ENCODE measurements at regions not wholly inside any gene's neighbourhood (a gene's known extent, or its start where the extent isn't known, plus 50 kb on each side); places are given as distances from the start of the nearest gene placed in this dataset.
"Not testable (repeated sequence)": the region's sequence is repeated elsewhere in the genome, so short reads cannot be mapped to it uniquely, and the experiment has no call there.

DNA sequence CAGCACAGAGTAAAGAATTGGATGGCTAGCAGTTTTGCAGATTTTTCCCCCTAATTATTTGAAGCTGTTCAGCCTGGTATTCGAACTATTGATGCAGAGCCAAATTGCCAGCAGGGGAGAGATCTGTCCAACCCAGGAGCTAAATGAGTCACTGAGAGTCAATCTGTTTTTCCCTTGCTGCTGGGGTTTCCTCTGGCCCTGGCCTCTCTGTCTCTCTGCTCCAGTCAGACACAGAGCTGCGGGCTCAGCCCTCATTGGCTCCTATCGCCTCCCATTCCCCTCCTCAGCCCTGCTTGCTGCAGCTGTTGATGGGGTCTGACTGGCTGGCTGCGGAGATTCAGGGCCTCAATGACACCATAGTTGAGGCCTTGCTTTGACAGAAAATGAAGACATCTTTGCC, 284.9 kb upstream of the NOTCH2NLA start:
- not testable (repeated sequence) for DNase-seq (ENCODE audit: low read depth in 4 of 4, low spot score in 1 of 4)

DNA sequence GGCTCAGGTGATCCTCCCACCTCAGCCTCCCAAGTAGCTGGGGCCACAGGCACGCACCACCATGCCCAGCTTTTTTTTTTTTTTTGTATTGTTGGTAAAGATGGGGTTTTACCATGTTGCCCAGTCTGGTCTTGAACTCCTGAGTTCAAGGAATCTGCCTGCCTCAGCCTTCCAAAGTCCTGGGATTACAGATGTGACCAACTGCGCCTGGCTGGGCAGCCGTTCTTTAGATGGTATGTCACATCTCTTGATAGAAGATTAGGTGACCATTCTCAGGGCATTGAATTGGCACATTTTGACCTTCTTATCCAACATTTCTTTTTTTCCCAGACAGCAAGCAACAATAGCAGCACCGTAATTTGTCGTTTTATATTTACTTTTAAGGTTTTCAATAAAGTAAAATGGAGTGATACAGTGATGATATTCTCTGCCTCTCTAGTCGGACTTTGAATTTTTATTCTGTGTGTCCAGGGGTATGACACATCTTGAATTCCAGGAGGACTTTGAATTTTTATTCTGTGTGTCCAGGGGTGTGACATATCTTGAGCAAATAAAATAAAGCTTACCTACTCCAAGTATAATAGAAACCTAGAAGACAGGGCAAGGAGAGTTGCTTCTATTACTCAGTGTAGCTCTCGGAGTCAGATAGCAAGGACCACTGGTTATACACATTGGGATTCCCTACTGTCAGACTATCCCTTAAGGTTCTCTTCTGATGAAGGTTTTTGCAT, 282.4 kb upstream of the NOTCH2NLA start:
- not testable (repeated sequence) for DNase-seq (ENCODE audit: low read depth in 4 of 4, low spot score in 1 of 4)

DNA sequence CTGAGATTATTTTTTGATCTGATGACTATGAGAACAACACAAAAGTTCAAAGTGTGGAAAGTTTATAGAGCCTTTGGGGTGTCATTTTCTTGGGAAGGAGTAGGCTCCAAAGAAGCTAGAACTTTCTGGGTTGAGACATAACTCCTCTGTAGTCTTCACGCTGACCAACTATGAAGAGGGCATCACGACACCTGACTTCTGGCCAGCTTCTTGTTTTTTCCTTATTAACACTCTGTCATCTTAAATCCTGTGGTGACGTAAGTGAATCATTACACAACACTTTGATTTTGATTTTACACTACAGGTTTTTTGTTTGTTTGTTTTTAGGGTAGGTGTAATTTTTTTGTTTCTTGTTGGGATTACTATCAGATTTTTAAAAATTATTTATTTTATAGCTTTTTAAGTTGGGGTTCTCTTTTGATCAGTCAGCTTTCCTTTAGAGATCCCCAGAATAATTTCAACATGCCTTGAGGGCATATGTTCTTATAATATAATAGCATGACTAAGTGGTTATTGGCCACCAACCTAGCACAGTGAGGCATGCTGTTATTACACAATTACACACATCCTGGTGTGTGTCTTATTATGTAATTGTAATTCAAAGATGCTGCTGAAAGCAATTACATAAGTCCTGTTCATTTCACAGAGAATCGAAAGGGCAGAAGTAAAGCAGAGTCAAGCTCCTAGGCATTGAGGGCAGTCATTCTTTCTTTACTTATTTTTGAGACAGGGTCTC, 281.6 kb upstream of the NOTCH2NLA start:
- DNase-seq (ENCODE audit: low read depth in 4 of 4, low spot score in 1 of 4): not testable (repeated sequence)

DNA sequence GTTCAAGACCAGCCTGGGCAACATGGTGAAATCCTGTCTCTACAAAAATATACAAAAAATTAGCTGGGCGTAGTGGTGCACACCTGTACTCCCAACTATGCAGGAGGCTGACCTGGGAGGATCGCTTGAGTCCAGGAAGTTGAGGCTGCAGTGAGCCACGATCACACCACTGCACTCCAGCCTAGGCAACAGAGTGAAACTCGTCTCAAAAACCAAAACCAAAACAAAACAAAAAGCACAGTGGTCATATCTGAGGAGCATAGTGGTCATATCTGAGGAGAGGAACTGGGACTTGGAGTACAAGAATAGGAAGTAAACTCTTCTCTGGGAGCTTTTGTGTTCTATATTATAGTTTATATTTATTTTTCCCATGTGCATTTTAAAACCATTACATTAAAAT, 275.3 kb upstream of the NOTCH2NLA start:
- not testable (repeated sequence) for DNase-seq (ENCODE audit: low read depth in 4 of 4, low spot score in 1 of 4)

DNA sequence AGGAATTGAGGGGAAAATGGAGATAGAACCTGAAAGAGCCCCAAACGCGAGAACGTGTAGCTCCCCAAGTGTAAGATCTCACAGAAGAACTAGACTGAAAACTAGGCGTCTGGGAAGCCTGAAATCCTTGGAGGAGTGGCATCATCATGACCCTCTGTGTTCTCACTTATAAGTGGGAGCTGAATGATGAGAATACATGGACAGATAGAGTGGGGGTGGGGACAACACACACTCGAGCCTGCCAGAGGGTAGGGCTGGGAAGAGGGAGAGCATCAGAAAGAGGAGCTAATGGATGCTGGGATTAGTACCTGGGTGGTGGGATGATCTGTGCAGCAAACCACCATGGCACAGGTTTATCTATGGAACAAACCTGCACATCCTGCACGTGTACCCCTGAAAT, 258.7 kb upstream of the NOTCH2NLA start:
- not testable (repeated sequence) for DNase-seq (ENCODE audit: low read depth in 4 of 4, low spot score in 1 of 4)

DNA sequence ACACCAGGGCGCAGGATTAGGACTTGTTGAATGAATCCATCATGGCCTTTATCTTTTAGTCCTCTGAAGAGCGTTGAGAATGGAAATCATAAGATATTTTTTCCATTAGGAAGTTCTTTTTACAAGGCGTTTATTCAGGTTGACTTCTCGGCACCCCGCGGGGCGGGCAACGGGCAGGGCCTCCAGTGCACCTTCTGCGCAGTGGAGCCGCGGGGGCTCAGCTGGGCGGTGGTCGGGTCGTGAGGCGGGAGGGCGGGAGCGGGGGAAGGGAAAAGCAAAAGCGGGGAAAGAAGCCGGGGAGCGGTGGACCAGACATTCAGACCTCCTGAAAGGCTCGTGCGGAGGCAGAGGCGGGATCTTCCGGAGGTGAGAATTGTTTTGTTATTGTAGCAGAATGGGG, 258.3 kb upstream of the NOTCH2NLA start:
- not testable (repeated sequence) for DNase-seq (ENCODE audit: low read depth in 4 of 4, low spot score in 1 of 4)

DNA sequence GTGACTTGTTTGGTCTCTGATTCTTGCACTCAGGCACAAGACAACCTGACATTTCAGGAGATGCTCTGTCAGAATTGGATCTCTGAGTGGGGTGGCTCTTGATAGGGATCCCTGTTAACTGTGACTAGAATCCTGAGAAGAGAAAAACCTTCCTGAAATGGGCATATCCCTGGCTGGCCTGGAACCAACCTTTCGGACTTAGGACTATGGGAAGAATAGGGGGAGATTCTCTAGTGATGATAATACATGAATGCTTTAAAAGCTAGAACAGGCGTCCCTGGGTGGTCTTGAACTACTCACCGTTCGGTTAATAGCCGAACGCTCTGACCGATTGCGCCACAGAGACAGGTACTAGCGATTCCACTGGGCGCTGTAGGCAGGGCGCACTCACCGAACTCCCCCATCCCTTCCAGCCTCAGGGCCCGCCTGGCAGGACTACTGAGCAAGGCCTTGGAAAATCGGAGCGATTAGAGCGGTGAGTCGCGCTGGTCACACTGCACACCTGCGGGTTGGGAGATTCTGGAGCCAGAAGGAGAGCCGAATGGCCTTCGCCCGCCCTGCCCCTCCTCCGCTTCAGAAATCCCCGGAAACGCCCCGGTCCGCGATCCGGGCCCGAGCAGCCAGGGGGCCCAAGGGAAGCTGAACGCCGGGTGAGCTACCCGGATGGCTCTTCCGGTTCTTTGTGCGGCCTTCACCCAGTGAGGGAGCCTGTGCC, 257.6 kb upstream of the NOTCH2NLA start:
- DNase-seq (ENCODE audit: low read depth in 4 of 4, low spot score in 1 of 4): not testable (repeated sequence)

DNA sequence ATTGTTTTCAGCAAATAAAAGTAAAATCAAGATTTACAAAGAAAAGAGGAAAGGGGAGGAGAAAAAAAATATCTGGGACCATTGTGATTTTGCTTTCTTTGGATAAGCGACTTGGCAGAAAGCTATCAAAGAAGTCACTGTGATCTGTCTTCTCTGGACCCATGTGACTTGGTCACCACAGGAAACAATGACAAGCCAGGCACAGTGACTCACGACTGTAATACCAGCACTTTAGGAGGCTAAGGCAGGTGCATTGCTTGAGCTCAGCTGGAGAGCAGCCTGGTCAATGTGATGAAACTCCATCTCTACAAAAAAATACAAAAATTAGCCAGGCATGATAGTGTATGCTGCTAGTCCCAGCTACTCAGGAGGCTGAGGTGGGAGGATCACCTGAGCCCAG, 255.4 kb upstream of the NOTCH2NLA start:
- DNase-seq (ENCODE audit: low read depth in 4 of 4, low spot score in 1 of 4): not testable (repeated sequence)

DNA sequence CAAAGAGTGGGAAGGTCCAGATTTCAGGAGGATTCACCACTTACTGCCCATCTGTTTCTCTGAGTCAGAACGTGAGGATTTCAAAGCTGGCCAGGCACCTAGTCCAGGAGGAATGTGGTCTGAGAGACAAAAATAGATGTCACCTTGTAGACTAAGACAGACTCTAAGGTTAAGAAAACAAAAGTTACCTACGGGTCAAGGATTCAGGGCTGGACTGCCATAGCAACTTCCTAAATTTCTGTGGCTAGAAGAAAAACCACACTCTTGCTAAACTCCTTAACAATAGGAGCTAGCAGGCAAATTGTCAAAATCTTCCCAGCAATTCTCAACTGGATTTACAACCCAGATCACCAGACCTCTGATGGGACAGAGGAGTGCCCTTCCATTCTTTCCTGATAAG, 250.4 kb upstream of the NOTCH2NLA start:
- not testable (repeated sequence) for DNase-seq (ENCODE audit: low read depth in 4 of 4, low spot score in 1 of 4)

DNA sequence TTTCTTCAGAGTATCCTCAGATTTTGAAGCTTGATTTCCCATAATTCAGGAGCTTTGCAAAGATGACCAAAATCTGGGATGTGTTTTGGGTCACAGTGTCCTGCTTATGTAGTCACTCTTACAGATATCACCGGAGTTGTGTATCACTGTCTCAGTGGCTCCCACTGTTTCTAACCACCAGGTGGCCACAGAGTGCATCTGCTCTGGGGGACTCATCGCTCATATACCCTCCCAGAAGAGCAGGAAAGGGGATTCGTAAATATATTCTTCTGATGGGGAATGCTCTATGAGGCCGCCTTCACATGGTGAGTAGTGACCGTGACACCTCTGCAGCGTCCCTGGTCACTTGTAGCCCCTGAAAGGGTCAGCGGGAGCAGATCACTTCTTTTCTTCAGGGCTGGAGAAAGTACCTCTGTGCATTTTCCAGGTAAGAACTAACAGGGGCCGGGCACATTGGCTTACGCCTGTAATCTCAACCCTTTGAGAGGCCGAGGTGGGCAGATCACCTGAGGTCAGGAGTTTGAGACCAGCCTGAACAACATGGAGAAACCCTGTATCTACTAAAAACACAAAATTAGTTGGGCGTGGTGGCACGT, 249.4 kb upstream of the NOTCH2NLA start:
- not testable (repeated sequence) for DNase-seq (ENCODE audit: low read depth in 4 of 4, low spot score in 1 of 4)

DNA sequence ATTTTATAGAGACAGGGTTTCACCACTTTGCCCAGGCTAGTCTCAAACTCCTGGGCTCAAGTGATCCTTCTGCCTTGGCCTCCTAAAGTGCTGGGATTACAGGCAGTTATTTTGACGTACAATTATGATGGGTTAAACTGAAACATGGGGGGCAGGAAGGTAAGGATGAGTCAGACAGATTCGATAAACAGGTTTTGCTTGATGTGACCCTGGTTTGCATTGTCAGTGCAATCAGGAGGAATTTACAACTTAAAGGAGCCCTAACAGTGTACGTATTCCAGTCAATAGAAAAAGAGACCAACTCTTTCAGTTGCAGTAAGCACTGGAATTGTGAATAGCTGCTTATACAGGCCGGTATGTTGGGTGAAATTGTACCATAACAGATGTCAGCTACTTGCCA, 246.3 kb upstream of the NOTCH2NLA start:
- not testable (repeated sequence) for DNase-seq (ENCODE audit: low read depth in 4 of 4, low spot score in 1 of 4)

DNA sequence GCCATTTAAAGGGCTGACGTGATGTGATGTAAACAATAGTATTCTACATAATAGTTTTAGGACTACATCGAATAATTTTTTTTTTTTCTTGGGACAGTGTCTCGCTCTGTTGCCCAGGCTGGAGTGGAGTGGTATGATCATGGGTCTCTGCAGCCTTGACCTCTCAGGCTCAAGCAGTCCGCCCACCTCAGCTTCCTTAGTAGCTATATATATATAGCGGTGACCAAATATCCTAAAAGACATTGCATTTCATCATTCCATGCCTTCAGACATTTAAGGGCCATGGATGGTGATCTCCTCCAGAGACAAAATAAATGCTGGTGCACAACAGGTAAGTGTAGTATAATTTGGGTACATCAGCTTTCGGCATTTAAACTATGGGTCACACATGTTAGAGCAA, 245.4 kb upstream of the NOTCH2NLA start:
- not testable (repeated sequence) for DNase-seq (ENCODE audit: low read depth in 4 of 4, low spot score in 1 of 4)

DNA sequence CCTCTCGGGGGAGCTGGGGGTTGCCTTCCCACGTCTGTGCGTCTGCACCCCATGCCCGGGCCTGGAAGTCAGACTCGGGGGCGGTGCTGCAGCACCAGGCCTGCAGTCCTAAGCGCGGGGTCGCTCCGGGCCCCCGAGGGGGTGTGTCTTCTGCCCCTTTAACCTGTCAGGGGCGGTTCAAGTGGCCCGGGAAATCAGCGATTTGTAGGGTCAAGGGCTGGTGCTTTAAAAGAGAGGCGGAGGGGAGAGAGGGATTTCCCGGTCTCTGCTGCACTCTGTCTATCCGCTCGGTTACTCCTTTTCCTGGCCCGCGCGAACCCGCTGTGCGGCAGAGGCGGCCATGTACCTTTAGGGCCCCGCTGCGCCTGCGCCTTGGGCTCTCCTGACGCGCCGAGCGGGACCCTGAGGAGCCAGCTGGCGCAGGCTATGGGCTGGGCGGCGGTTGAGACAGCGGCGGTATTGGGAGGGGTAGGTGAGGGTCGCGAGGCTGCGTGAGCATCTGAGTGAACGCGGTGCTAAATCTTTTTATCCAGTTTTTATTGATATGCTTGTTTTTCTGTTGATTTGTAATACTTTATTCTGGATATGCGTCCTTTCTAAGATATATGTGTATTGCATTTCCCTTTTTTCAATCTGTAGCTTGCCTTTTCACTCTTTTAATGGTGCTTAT, 243.5 kb upstream of the NOTCH2NLA start:
- DNase-seq (ENCODE audit: low read depth in 4 of 4, low spot score in 1 of 4): peak; percentile 33 to 69 (median 60)

DNA sequence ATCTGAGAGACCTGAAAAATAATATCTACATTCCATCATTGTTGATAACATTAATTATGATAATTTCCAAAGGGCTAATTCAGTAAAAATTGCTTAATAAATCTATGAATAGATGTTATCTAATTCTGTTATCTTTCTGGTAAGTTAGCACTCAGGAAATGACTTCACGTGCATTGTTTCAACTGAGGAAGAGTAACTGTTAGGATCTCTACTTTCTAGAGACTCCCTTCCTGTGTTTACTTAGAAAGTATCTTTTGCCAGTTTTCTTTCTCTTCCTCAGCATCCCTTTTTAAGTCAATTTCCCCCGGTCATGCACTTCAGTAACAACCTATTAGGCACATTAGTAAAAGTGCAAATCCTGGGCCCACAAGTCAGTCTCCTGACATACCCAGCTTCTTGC, 231.1 kb upstream of the NOTCH2NLA start:
- DNase-seq (ENCODE audit: low read depth in 4 of 4, low spot score in 1 of 4): not testable (repeated sequence)

DNA sequence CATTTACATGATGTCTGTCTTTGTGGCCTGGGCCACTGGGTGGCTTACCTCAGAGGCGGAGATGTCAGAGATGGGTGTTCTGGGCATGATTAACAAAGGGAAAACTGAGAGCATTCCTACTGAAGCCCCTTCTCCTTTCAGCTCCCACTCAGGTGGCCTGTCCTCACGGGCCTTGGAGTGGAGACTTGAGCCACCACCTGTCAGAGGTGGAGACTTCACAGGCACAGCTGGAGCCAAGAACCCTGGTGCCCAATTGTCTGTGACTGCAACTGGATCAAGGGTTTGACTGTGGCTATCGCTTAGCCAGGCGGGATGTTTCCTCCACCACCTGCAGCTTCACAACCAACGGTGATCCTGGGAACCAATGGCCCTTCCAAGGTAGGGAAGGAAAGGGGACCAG, 230.5 kb upstream of the NOTCH2NLA start:
- DNase-seq (ENCODE audit: low read depth in 4 of 4, low spot score in 1 of 4): not testable (repeated sequence)

DNA sequence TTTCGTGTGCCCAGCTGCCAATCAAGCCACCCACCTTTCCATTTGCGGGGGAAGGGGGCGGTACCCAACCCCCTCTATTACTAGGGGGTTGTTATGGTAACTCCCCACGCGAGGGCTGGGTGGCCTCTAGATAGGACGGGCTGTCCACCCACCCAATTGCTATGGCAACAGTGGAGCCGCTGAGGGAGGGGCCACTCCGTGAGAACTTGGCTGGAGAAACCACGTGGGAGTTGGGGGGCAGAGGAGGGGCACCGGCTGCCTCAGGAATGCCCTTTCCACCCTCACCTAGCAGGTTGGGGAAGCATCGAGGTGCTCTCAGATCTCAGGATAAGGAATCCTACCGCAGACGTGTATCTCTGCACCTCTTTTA, 220.0 kb upstream of the NOTCH2NLA start:
- not testable (repeated sequence) for DNase-seq (ENCODE audit: low read depth in 4 of 4, low spot score in 1 of 4)

DNA sequence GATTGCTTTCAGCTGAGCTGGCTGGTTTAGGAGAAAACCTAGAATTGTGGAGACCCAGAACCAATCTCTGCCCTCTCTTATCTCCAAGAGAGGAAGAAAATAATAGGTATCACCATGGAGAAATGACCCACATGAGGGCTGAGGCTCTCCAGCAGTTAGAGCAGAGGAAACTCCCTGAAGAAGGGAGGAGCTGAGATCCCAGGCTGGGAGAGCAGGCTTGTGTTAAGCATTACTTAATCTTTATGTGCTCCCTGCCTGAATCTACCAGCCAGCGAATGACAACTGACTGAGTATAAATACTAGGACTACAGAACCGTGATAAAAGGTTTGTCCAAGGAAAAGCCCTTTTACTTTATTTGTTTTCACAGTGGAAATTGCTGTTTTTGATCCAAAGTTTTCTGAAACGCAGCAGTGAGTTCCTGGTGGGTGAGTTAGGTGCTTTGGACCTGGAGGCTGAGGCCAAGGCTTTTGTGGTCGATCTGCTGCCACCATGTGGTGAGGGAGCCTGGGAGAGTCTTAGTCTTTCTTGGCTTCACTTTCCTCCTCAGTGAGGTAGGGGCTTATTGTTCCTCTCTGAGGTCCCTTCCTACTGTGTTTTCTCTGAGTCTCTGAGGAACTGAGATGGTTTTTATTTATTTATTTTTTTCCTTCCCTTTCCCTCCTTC, 219.5 kb upstream of the NOTCH2NLA start:
- peak in 2 of 4 experiments; percentile 13 to 14 for DNase-seq (ENCODE audit: low read depth in 4 of 4, low spot score in 1 of 4)

DNA sequence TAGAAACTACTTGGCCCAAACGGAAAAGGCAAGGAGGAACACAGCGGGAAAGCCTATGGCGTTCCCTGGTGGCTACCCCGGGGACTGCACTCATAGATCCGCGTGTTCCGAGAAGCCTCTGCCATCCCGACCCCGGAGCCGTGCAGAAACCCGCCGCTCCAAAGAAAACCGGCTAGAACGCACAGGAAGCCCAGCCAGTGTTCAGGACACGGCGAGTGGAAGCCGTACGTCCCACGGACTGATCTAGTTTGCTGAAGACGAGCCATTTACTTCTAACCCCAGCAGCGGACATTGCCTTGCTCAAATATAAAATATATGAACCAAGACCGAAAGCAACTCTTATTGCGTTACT, 215.0 kb upstream of the NOTCH2NLA start:
- DNase-seq (ENCODE audit: low read depth in 4 of 4, low spot score in 1 of 4): peak in 1 of 4 experiments; percentile 14

DNA sequence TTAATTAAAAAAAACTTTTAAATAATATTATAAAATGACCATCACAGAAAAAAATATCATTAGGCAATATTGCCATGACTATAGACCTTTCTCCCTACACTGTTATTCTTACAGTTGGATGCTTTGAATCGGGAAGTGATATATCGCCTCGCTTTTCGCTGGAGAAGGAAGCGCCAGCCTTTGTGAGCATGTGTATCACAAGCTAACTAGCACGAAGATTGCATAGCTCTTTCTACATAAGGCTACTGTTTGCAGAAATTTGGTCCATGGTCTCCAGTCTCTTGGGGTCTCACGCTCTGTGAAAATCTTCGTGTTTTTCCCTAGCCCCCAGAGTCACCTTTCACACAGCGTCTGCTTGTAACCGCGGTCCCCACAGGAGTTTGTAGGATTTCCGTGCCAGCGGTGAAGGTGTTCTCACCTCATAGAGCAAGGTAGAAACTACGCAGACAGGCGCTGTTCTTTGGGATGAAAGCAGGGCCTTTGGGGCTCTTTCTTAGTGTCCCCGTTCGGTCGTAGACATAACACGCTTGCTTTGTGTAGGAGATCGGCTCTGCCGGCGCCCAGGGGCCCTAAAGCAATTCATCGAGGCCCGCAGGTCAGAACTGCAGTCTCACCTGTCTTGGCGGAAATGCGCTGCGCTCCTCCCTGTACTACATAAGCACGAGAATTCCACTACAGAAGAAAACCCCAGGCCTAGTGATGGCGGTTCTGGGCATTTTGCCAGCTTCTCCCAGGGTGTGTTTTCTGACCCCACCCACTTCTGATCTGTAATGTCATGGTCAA, 214.5 kb upstream of the NOTCH2NLA start:
- DNase-seq (ENCODE audit: low read depth in 4 of 4, low spot score in 1 of 4): not testable (repeated sequence)

DNA sequence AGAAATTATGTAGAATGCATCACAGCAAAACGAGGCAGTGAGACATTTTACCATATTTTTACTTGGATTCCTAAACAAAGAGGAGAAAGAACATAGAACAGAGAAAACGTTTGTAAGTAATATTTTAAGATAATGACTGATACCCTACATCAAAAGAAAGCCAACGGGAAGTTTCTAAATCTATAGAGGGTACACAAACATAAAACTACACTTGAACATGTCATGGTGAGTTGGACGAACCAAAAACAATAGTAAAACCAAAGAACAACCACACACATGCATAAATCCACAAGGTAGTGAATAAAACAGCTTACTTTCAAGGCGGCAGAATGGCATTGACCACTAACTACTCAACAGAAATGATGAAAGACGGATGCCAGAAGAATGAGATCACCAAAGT, 209.7 kb upstream of the NOTCH2NLA start:
- DNase-seq (ENCODE audit: low read depth in 4 of 4, low spot score in 1 of 4): not testable (repeated sequence)
